ENCODE measurements at regions not wholly inside any gene's neighbourhood (a gene's known extent, or its start where the extent isn't known, plus 50 kb on each side); places are given as distances from the start of the nearest gene placed in this dataset.
"Not testable (repeated sequence)": the region's sequence is repeated elsewhere in the genome, so short reads cannot be mapped to it uniquely, and the experiment has no call there.

DNA sequence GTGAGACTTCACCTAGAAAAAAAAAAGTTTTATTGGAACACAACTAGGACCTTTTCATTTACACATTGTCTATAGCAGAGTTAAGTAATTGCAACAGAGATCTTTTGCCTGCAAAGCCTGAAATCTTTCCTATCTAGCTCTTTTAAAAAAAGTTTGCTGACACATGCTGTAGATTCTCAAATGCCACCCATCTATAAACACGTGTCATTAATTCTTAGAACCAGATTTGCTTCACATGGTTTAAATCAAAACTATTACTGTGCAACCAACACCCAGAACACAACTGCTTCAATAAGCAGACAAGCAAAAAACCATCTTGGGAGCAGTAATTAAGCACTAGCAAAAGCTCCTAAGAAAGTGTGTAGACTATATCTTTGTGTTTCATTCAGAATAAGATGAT lies 55.0 kb downstream of the OXSM start:
- DNase-seq = no peak

DNA sequence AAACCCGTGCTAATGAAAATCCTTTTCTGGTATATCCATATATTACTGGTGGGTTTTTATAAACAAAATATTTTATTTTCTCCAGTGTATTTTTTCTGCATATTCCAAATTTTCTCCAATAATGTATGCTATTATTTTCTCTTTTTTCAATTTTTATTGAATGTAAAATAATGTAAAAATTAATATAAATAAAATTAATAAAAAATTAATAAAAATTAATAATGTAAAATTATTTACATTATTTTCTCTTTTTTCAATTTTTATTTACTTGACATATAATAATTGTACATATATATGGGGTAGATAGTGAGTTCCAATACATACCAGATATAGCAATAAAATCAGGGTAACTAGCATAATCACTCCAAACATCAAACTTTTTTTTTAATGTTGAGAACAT lies 56.4 kb downstream of the OXSM start:
- DNase-seq = no peak

DNA sequence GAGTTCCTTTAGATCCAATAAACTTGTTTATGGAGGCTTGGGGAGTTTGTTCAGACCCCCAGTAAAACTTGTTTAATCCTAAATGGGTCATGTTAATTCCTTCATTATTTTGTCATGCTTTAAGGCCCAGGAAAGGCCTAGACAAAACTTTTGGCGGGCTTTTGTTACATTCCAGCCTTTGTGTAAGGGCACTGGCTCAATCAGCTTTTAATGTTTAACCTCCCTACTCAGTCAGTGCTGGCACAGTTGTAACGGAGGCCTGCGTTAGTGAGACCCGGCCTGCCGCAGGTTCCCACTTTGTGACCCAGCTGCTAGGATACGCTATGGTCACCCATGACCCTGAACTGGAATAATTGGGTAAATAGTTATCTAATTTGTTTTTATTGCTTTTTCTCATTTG lies 59.2 kb downstream of the OXSM start:
- DNase-seq = no peak

DNA sequence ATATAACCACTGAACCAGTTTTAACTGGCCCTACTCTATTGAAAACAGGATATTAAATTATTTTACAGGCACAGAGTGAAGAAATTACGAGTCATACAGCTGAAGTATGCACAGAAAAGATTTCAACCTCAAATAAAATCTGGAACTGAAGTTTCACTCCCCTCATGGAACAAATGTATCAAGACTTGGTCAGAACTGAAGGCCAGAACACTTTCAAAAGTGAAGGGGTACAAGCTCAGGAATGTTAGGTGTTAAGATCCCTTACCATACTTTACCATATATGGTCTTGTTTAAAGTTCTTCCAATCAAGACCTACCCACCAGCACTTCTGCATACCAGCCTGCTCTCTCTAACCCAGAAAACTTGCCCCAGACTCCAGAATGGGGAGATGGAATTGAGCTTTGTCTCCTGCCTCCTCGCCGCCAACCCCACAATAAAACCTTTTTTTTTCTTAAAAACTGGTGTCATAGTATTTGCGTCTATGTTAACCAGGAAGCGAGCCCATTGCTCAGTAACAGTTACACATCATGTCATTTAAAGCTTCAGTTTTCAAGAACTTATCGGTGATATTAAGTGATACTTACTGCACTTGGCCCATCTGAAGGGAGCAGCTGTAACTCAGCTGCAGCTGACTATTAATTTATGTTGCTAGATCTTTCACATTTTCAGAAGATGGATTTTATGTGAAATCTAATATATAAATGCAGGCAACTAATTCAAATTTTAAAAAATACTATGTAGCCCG lies 59.9 kb downstream of the OXSM start:
- DNase-seq = no peak

DNA sequence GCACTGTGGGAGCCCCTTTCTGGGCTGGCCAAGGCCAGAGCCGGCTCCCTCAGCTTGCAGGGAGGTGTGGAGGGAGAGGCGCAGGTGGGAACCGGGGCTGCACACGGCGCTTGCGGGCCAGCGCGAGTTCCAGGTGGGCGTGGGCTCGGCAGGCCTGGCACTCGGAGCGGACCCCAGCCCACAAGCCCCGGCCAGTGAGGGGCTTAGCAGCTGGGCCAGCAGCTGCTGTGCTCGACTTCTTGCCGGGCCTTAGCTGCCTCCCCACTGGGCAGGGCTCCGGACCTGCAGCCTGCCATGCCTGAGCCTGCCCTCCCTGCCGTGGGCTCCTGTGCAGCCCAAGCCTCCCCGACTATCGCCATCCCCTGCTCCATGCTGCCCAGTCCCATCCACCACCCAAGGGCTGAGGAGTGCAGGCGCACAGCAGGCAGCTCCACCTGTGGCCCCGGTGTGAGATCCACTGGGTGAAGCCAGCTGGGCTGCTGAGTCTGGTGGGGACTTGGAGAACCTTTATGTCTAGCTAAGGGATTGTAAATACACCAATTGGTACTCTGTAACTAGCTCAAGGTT lies 61.9 kb downstream of the OXSM start:
- DNase-seq = not testable (repeated sequence)

DNA sequence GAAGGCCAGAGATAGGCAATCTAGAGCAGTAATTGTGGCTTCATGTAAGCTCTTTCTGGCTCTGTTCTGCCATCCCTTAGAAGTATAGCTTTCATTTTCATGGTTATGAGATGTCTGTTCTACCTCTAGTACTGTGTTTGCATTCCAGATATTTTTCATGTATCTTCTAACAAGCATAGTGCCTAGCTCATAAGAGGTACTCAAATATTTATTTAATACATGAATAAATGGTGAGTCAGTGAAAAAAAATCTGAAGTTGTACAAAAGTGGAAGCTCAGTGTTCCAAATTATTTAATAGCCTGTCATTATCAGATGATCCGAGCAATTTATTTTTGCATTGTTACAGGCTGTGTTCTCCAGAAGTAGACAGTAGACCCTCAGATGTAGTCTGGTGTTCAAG lies 64.3 kb downstream of the OXSM start:
- no peak for DNase-seq

DNA sequence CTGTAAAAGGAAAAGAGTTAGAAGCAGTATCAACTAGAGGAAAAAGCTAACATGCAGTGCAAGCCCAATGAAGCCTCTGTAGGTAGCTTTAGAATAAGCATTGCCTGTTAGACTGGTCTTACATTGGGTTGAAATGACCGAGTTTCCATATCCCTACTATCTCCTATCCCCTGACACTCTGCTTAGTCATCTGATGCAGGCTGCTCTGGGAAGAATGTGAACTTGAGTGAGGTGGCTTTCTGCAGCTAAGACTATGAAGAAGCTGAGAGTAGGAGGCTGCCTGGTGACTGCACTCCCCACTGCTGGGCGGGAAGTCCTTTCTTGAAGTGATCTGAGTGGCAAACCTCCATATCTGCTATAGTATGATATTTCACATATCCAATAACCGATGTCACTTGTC lies 64.7 kb downstream of the OXSM start:
- no peak for DNase-seq

DNA sequence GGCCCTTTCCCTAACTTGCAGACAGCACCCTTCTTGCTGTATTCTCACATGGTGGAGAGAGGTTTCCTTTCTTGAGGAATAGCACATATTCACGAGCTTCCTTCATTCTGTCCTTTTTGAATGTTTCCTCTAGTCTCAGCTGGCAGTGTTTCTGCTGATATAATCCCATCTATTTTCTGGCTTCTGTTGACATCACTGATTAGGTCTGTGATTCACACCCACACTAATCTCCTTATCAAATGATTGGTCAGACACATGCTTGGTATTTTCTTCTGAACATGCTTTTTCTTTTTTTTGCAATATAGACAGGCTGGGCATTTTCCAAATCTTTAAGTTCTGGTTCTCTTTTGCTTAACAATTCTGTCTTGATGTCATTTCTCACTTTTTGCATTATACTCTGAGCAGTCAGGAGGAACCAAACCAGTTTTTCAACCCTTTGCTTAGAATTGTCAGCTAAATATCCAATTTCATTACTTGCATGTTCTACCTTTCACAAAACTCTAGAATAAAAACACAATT lies 65.4 kb downstream of the OXSM start:
- DNase-seq = no peak

DNA sequence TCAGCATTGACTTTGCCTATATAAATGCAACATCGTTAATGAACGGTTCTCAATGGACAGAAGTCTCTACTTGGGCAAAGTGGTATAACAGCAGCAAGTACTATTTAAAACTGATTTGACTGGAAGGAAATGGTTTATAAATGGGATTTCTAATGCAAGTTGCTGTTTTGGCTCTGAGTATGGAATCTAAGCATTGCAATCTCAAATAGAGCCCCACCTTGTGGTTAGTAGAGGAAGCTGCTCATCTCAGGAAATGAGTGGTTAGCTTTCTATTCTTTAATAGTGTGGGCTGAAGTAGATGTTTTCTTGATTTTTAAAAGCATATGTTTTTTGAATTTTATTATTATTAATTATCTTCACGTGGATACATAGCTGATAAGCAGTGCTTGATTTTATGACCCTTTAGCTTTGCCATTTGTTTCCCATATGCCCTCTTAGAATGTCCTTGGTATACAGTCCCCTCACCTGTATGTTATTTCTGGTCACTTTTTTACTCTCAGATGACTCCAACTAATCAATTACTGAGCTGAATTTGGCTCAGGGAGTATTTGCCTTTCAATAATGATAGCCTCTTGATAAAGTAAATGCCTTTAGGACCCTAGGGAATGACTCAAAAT lies 67.1 kb downstream of the OXSM start:
- DNase-seq = no peak

DNA sequence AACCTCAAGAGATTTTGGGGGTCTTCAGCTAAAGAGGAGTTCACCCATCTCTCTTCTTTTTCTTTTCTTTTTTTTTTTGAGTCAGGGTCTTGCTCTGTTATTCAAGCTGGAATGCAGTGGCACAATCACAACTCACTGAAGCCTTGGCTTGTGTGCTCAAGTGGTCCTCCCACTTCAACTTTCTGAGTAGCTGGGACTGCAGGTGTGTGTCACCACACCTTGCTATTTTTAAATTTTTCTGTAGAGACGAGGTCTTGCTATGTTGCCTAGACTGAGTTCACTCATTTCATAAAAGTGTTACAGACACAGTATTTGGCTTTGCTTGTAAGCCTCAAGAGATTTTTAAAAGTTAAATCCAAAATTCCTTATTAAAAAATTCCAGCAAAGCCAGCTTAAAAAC lies 71.7 kb downstream of the OXSM start:
- DNase-seq = no peak

DNA sequence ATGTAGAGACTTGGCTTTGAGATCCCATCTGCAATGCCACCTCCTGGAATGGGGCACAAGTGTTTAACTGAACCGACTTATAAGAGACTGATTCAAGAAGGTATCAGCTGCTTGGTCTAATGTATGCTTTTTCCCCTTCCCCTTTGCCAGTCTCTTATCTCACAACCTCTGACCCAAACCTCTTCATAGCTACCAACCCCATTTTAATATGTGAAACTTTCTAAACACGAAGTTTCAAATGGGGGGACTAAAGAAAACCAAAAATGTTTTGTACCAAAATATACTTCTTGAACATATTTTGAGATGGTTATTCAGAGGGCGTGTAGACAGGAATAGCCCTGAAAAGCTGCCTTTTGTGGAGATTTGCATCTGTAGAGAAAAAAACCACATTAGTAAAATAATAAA lies 73.1 kb downstream of the OXSM start:
- DNase-seq = no peak

DNA sequence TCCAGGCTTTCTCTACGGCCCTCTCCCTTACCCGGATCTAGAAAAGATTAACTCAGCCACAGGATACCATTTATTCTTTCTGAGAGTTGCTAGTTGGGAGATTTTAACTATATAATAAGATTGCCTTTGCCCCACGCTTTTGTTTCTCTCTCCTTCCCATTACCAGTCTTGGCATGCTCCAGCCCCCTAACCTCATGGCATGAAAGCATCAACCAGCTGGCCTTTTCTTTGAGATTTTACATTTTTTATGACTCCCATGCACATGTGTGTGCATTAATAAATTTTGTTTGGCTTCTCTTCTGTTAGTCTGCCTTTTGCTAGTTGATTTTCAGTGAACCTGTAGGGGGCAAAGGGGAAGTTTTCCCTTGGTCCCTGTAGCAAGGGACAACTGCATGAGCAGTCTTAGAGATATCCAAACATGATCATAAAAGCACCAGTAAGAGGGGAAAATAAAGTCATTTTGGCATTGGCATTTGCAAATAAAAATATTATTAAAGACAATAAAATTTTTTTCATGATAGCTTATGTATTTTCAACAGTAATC lies 73.6 kb downstream of the OXSM start:
- no peak for DNase-seq

DNA sequence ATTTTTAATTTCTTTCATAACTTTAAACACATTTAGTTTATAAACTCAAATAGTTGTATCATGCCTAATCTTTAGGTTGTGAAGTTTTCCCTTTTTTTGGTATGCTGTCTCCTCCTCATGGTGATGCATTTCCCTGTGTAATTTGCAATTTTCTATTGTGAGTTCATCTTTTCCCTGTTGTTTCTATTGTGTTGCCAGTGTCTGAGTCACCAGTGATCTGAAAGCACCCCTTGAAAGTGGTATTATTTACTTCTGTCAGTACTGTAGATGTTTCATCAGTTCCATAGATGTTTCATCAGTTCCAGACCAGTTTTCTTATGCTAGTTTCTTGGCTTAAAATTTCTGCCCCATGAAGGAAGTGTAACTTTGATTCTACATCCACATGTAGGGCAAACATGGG lies 80.6 kb downstream of the OXSM start:
- no peak for DNase-seq

DNA sequence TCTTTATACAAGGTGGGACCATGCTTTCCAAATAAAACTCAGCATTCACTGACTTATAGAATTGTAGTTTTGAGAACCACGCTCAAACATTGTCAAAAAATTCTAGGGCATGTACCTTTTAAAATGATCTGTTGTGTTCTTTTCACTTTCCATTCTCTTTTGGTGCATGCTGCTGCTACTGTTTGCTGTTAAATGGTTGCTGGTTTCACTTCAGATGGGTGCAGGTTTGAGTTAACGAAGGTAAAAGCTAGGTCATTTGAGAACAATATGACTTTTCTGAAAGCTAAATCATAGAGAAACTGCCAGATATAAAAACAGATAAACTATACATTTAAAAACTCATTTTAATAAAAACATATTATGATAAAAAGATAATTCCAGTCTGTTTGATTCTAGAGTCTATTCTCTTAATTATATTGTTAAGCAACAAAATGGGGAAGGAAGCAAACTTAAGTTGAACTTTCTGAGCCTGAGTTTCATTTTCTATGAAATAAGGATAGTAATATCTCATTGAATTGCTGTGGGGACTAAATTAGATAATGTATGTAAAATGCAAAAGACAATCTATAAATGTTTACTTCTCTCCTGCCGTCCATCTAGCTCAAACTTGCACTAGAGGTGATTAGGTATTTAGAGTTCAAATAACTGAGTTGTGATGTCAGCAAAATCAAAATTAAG lies 82.4 kb downstream of the OXSM start:
- DNase-seq = no peak

DNA sequence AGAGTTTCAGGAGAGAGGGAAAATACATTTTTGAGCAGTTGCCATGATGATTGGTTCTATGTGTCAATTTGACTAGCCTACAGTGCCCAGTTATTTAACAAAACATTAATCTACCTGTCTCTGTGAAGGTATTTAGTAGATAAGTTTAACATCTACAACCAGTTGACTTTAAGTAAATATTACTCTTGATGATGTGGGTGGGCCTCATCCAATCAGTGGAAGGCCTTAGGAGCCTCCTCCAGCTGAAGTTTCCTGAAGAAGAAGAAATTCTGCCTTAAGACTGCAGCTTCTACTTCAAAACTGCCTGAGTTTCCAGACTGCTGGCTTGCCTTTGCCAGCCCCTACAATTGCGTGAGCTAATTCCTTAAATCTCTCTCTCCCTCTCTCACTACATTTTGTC lies 93.6 kb downstream of the OXSM start:
- no peak for DNase-seq

DNA sequence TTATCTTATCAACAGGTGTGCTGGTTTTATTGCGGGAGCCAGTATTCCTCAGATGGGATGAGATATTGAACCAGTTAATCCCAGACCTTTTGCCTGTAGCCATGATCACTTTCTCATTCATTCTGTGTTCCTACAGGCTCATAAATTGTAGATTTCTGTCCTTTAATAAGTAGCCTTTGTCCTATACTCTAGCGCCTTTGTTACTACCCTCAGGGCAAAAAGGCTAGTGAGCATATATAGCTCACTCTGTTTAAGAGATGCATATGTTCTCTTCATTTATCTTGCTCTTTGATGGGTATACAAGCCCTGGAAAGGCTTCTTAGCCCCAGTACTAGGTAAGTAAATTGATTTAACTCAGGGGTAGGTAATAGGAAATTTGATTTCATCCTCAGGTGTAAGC lies 95.1 kb downstream of the OXSM start:
- no peak for DNase-seq

DNA sequence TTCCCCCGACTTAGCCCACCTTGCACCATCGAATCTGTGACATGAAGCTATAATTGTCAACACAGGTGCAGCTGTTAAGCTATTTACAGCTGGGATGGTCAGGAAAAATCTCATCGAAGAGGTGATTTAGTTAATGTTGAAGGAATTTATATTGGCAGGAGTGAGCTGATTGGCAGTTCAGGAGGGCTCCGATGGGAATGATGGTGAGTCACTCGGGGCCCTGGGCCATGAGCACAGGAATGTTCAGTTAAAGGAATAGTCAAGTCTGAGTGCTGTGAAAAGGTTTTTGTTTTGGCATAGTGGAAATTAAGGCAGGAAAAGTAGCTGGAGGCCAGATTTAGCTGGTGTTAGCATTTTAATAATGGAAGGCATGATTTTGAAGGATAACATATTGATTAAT lies 95.7 kb downstream of the OXSM start:
- no peak for DNase-seq

DNA sequence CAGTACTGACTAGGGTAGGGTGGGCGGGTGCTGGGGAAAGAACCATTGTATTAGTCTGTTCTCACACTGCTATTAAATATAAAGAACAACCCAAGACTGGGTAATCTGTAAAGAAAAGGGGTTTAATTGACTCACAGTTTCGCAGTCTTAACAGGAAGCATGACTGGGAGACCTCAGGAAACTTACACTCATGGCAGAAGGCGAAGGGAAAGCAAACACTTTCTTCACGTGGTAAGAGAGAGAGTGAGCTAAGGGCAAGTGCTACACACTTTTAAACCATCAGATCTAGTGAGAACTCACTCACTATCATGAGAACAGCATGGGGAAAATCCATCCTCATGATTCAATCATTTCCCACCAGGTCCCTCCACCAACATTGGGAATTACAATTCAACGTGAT lies 98.0 kb downstream of the OXSM start:
- no peak for DNase-seq

DNA sequence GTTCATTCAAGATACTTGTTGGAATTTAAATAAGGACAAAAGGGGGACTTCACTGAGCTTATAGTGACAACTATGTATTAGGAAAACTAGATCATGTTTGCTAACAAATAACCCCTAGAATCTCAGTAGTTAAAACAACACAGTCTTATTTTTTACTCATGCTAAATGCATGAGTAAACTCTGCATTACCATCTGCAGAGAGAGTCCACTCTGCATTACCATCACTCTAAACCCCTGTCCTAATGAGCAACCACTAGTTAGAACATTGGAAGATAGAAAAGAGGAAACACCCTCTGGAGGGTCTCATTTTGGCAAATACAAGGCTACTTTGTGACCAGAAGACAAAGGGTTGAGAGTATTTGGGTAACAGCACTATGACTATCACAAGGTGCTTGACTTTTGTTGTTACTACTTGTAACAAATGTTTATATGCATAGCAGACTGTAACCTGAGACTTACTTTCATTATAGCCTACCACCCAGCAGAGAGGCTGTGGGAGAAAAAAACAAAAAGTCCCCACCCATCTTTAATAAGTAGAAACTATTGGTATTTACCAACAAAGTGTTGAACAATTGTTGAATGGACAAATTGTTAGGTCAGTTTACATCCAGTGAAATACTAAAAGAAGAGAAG lies 99.1 kb downstream of the OXSM start:
- no peak for DNase-seq

DNA sequence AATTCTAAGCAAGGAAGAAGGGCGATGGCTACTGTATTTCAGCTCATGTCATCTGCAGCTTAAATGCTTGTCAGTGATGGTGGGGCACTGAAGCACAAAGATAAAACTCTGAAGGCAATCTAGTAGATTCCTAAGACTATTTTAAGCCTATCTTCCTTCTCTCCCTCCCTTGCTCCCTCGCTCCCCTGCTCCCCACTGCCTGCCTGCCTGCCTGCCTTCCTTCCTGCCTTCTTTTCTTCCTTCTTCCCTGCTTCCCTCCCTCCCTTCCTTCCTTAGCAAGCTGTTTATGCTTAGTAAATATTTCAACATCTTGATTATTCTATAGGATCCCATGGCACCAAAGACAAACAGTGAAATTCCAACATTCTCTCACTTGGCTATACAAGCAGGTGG lies 99.6 kb downstream of the OXSM start:
- DNase-seq = no peak

DNA sequence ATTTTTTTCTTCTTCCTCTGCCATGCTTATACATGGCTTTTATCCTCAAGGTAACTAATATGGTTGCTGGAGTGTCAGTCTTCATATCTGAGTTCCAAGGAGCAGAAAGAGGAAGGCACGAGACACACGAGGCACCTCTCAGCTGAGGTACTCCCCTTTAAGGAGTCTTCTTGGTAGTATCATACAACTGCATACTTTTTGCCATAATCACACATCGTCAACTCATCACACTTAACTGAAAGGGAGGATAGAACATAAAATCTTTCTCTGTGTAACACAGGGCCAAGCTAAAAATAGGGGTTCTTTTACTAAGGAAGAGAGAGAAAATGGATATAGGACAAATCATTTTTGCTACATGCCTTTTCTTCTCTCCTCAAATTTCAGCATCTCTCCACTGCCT lies 104.2 kb downstream of the OXSM start:
- no peak for DNase-seq

DNA sequence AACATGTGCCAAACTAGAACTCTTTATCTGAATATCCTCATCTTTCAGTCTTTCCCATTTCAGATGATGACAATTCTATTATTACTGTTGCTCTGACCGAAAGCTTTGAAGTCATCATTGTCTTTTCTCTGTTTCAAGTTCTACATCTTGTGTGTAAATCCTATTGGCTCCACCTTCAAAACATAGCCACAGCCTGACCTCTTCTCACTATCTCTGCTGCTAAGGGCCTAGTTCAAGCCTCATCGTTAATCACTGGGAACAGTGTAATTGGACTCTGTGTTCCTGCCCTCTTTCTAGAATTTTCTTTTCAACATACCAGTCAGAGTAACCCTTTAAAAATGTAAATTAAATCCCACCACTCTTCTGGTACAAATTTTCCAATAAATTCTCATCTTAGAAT lies 105.1 kb downstream of the OXSM start:
- DNase-seq = no peak

DNA sequence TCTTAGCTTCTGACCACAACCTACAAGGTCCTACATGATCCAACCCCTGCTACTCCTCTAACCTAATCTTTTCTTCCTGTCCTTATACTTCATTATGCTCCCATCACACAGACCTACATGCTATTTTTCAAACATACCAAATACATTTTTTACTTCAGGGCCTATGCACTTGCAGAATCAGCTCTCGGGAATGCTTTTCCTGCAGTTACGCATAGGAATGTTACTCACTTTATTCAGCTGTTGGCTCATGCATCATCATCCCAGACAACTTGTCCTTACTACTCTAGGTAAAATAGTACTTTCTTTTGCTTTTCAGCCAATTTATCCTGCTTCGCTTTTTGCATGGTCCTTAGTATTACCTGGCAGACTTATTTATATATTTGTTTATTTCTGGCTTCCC lies 105.6 kb downstream of the OXSM start:
- DNase-seq = no peak

Measured in NCI-H2171 (cell line).